K562 (cell line): ENCODE measurements at regions not wholly inside any gene's neighbourhood (a gene's known extent, or its start where the extent isn't known, plus 50 kb on each side); places are given as distances from the start of the nearest gene placed in this dataset.

Experiments used
- ATAC-seq: fragments of 200-7000 bp; cut with Tn5 transposase; 3 replicates; pipeline ENCODE4 v1.9.1; 2020; ENCODE audit warnings: moderate library complexity
- BruUV-seq: library from RNA; stranded (reverse); fragments of 400-500 nt; replicated peaks from 2 replicates; lab custom pipeline; 2021; lab: Mats Ljungman, UMichigan
- CTCF ChIA-PET: fragments of 300-600 bp; formaldehyde crosslinking; extraction: SDS; loops from one replicate; lab custom pipeline; 2021; ENCODE audit warnings: low intra/inter-chr PET ratio; lab: Yijun Ruan, JAX
- POLR2A ChIA-PET: fragments of 300-600, 350-650 bp; sonication (Branson Sonifier 250); formaldehyde crosslinking; extraction: SDS; loops from one replicate; lab custom pipeline; 2021; ENCODE audit warnings: antibody characterized with exemption, inconsistent platforms; lab: Yijun Ruan, JAX
- DNase-seq, 4 experiments: peaks; one replicate each; pipeline versions ENCODE4 v3.0.0 to v3.0.0-alpha.2; 2011 to 2018; ENCODE audit warnings: low spot score in 3 of 4, mixed read lengths in 3 of 4; ENCODE audit errors: extremely low read depth in 1 of 4
- FAIRE-seq: peaks from 2 replicates; lab custom pipeline; 2011; peaks lifted over from hg19 to GRCh38; lab: Jason Lieb, UNC
- H2AFZ ChIP-seq: 2 replicates; pipeline ENCODE4 v1.6.0; 2011; ENCODE audit warnings: low read depth, low read length, control low read depth, inconsistent platforms
- H3K27ac ChIP-seq: fragments of 200-600 bp; 3 replicates; pipeline ENCODE4 v1.8.0; 2011; ENCODE audit warnings: low read depth, mild to moderate bottlenecking, control low read depth, inconsistent platforms, low read length, moderate library complexity, mixed read lengths; ENCODE audit errors: extremely low read depth
- H3K27me3 ChIP-seq, 2 experiments: fragments of 300-600 bp in 1 of 2; 2 replicates in 1 of 2; 3 replicates in 1 of 2; pipeline versions ENCODE4 v1.6.0 to v1.8.0; 2011; ENCODE audit warnings: inconsistent platforms in 2 of 2, low read length in 2 of 2, mild to moderate bottlenecking in 1 of 2, mixed read lengths in 1 of 2, moderate library complexity in 1 of 2; ENCODE audit not compliant: control insufficient read depth in 2 of 2, insufficient read depth in 2 of 2
- H3K36me3 ChIP-seq: fragments of 300-600 bp; 3 replicates; pipeline ENCODE4 v1.8.0; 2011; ENCODE audit warnings: mild to moderate bottlenecking, low read length, inconsistent platforms; ENCODE audit not compliant: control insufficient read depth, insufficient read depth
- H3K4me1 ChIP-seq, 2 experiments: fragments of 200-600 bp in 1 of 2; replicated peaks in 1 of 2; 2 replicates in 1 of 2; 3 replicates in 1 of 2; pipeline versions ENCODE4 v1.5.1 to v1.8.0; 2011; ENCODE audit warnings: inconsistent platforms in 2 of 2, low read length in 2 of 2, mild to moderate bottlenecking in 1 of 2, mixed read lengths in 1 of 2, moderate library complexity in 1 of 2; ENCODE audit not compliant: control insufficient read depth in 2 of 2, insufficient read depth in 2 of 2
- H3K4me2 ChIP-seq: 2 replicates; pipeline ENCODE4 v1.6.1; 2011; ENCODE audit warnings: low read length, control low read depth, inconsistent platforms, mixed read lengths; ENCODE audit not compliant: insufficient read depth
- H3K4me3 ChIP-seq: fragments of 200-600 bp; sonication (generic), shearing (Covaris generic); 2 replicates; pipeline ENCODE4 v1.5.1; 2016; ENCODE audit warnings: control low read depth, inconsistent platforms
- H3K79me2 ChIP-seq: fragments of 200-600 bp; 3 replicates; pipeline ENCODE4 v1.8.0; 2011; ENCODE audit warnings: low read length, inconsistent platforms; ENCODE audit not compliant: control insufficient read depth, insufficient read depth
- H3K9ac ChIP-seq, 2 experiments: 2 replicates each; pipeline versions ENCODE4 v1.6.0 to v1.6.1; 2011; ENCODE audit warnings: low read depth in 2 of 2, low read length in 2 of 2, control low read depth in 1 of 2, inconsistent platforms in 1 of 2, mild to moderate bottlenecking in 1 of 2, mixed read lengths in 1 of 2; ENCODE audit not compliant: insufficient read depth in 1 of 2
- H3K9me1 ChIP-seq: one replicate; pipeline ENCODE4 v1.6.0; 2011; ENCODE audit warnings: inconsistent platforms, mild to moderate bottlenecking, low read length, moderate library complexity; ENCODE audit not compliant: control insufficient read depth, insufficient read depth
- H3K9me3 ChIP-seq: replicated peaks from 2 replicates; pipeline ENCODE4 v1.5.1; 2011; ENCODE audit warnings: low read depth, low read length, inconsistent platforms; ENCODE audit not compliant: control insufficient read depth, insufficient read depth
- H4K20me1 ChIP-seq: replicated peaks from 2 replicates; pipeline ENCODE4 v1.6.1; 2011; ENCODE audit warnings: low read length, inconsistent platforms, mixed read lengths; ENCODE audit not compliant: control insufficient read depth, insufficient read depth
- AFF1 ChIP-seq, 2 experiments: fragments of 450-650 bp; IDR thresholded peaks; 2 replicates each; pipeline ENCODE4 v1.6.1; 2018; ENCODE audit warnings: mild to moderate bottlenecking in 2 of 2, low read depth in 1 of 2; ENCODE audit not compliant: partially characterized antibody in 2 of 2
- E2F8 ChIP-seq: fragments of 450-650 bp; IDR thresholded peaks from 2 replicates; pipeline ENCODE4 v1.7.1; 2018; ENCODE audit warnings: mild to moderate bottlenecking, low read depth; ENCODE audit not compliant: partially characterized antibody
- E4F1 ChIP-seq: fragments of 250-450 bp; sonication (Bioruptor Pico); IDR thresholded peaks from 2 replicates; pipeline ENCODE4 v1.5.0; 2021; ENCODE audit warnings: mild to moderate bottlenecking, borderline replicate concordance
- PHB2 ChIP-seq: fragments of 450-650 bp; IDR thresholded peaks from 2 replicates; pipeline ENCODE4 v1.6.1; 2017; ENCODE audit warnings: low read depth
- XRCC4 ChIP-seq: IDR thresholded peaks from one replicate; pipeline ENCODE4 v1.6.1; 2011; ENCODE audit not compliant: insufficient read depth, insufficient read length; ENCODE audit errors: extremely low read depth
- ZHX1 ChIP-seq: fragments of 150-350 bp; conservative IDR thresholded peaks from 2 replicates; pipeline ENCODE4 v1.6.1; 2014; ENCODE audit warnings: low read length
- ZNF121 ChIP-seq: sonication (generic); formaldehyde crosslinking; conservative IDR thresholded peaks from 2 replicates; pipeline ENCODE4 v1.8.0; 2022; ENCODE audit warnings: missing genetic modification reagents
- ZNF143 ChIP-seq: sonication (generic); formaldehyde crosslinking; IDR thresholded peaks from 2 replicates; pipeline ENCODE4 v1.9.0; 2022; ENCODE audit warnings: mild to moderate bottlenecking, missing genetic modification reagents
- ZNF77 ChIP-seq: fragments of 250-450 bp; sonication (Bioruptor Pico); IDR thresholded peaks from 2 replicates; pipeline ENCODE4 v1.5.0; 2020
- WGBS: fragments of 100-300 bp; shearing (Covaris generic); methylation state at CpG from one replicate; pipeline ENCODE4 v1.1.6; 2016; ENCODE audit warnings: low coverage, mixed read lengths; ENCODE audit not compliant: insufficient coverage; ENCODE audit errors: missing lambda C conversion rate; 5-methylcytosine and 5-hydroxymethylcytosine counted together
- in situ Hi-C: fragments of 300-500 bp; cut with MboI; formaldehyde crosslinking; loops from 4 replicates; pipeline ENCODE4 v1.15.0; 2018; ENCODE audit warnings: inconsistent platforms, mixed read lengths
- intact Hi-C: fragments of 100-400 bp; cut with micrococcal nuclease; formaldehyde crosslinking; loops from 2 replicates; pipeline ENCODE4 v1.14.2; 2022

- TF ChIP-seq E4F1 (no peak), ZNF143 (CRISPR knock-in tag) (no peak), ZNF77 (CRISPR knock-in tag) (no peak), XRCC4 (no peak), ZNF121 (CRISPR knock-in tag) (no peak)
Measured at GRCh38 chr20:7383216-7383615, 557.0 kb downstream of the HAO1 start (continued).

- CTCF ChIA-PET, result no interaction called here
- Histone ChIP-seq H3K27ac (no peak overlapping the region), H3K36me3 (no peaks in the 10 kb centered on the region), H3K27me3 (no peaks in the 10 kb centered on the region), H3K4me1 (no peaks in the 10 kb centered on the region), H3K9me3 (no peaks in the 10 kb centered on the region), H3K9ac (no peak overlapping the region), H2AFZ (no peak overlapping the region), H3K4me3 (no peak overlapping the region), H3K9me1 (no peaks in the 10 kb centered on the region), H4K20me1 (no peaks in the 10 kb centered on the region), H3K4me2 (no peak overlapping the region), H3K79me2 (no peaks in the 10 kb centered on the region)
- DNase-seq, result no peak
- no peak for ATAC-seq
- no TSS peak for BruUV-seq
- no peak for FAIRE-seq
- intact Hi-C loops (no loop called here), in situ Hi-C loops (no loop called here)
- WGBS, result 0% methylated on average over 3 of the region's 3 CpGs
- POLR2A ChIA-PET, result no interaction called here
- TF ChIP-seq ZHX1 (no peak), E2F8 (no peak), AFF1 (IDR thresholded peaks at IDR 0.05; ENCODE audit: low read depth in 1 of 2, partially characterized antibody in 2 of 2) (no peak), PHB2 (no peak)
Measured at GRCh38 chr20:7387638-7388193, 552.5 kb downstream of the HAO1 start.
